ENCODE measurements at regions not wholly inside any gene's neighbourhood (a gene's known extent, or its start where the extent isn't known, plus 50 kb on each side); places are given as distances from the start of the nearest gene placed in this dataset.

- H3K4me3 ChIP-seq (replicated peaks in 1 of 2; ENCODE audit: low read depth in 2 of 2, low read length in 2 of 2), result no peak overlapping the region
- TF ChIP-seq CTCF (IDR thresholded peaks at IDR 0.05; ENCODE audit: low read depth, low read length), result no peak
- no peak for DNase-seq (ENCODE audit: low read depth in 2 of 2)
Observed at GRCh38 chr7:36788825-36789470, 64.7 kb upstream of the AOAH start.

- DNase-seq (ENCODE audit: low read depth in 2 of 2), result no peak
- H3K4me3 ChIP-seq (replicated peaks in 1 of 2; ENCODE audit: low read depth in 2 of 2, low read length in 2 of 2), result no peak overlapping the region
- TF ChIP-seq CTCF (IDR thresholded peaks at IDR 0.05; ENCODE audit: low read depth, low read length), result no peak
Observed at GRCh38 chr7:36787933-36788378, 63.7 kb upstream of the AOAH start.

GRCh38 chr7:36784991-36785940, 61.0 kb upstream of the AOAH start:
- DNase-seq (ENCODE audit: low read depth in 2 of 2), result peak; percentile 7 to 58
- H3K4me3 ChIP-seq (replicated peaks in 1 of 2; ENCODE audit: low read depth in 2 of 2, low read length in 2 of 2), result no peak overlapping the region

GRCh38 chr7:36781011-36781738, 56.9 kb upstream of the AOAH start:
- no peak for TF ChIP-seq CTCF (IDR thresholded peaks at IDR 0.05; ENCODE audit: low read depth, low read length)
- DNase-seq (ENCODE audit: low read depth in 2 of 2), result no peak
- no peak overlapping the region for H3K4me3 ChIP-seq (replicated peaks in 1 of 2; ENCODE audit: low read depth in 2 of 2, low read length in 2 of 2)

More at GRCh38 chr7:36784991-36785940, 61.0 kb upstream of the AOAH start:
- no peak for TF ChIP-seq CTCF (IDR thresholded peaks at IDR 0.05; ENCODE audit: low read depth, low read length)

GRCh38 chr7:36777855-36778254, 53.6 kb upstream of the AOAH start:
- no peak for DNase-seq (ENCODE audit: low read depth in 2 of 2)
- TF ChIP-seq CTCF (IDR thresholded peaks at IDR 0.05; ENCODE audit: low read depth, low read length), result no peak
- H3K4me3 ChIP-seq (replicated peaks in 1 of 2; ENCODE audit: low read depth in 2 of 2, low read length in 2 of 2), result no peak overlapping the region

GRCh38 chr7:36777062-36777461, 52.8 kb upstream of the AOAH start:
- no peak for DNase-seq (ENCODE audit: low read depth in 2 of 2)
- no peak overlapping the region for H3K4me3 ChIP-seq (replicated peaks in 1 of 2; ENCODE audit: low read depth in 2 of 2, low read length in 2 of 2)
- TF ChIP-seq CTCF (IDR thresholded peaks at IDR 0.05; ENCODE audit: low read depth, low read length), result no peak
